ENCODE measurements at regions not wholly inside any gene's neighbourhood (a gene's known extent, or its start where the extent isn't known, plus 50 kb on each side); places are given as distances from the start of the nearest gene placed in this dataset.

GRCh38 chr5:30809933-30810332 lies 383.6 kb upstream of the CDH6 start:
- H3K4me1 ChIP-seq (ENCODE audit: control insufficient read depth, insufficient read depth, low read length) = no peaks in the 10 kb centered on the region
- no peaks in the 10 kb centered on the region for H3K9me3 ChIP-seq (ENCODE audit: control insufficient read depth, insufficient read depth, low read length)
- no peaks in the 10 kb centered on the region for H3K27me3 ChIP-seq (ENCODE audit: control insufficient read depth, insufficient read depth, low read length)
- no peaks in the 10 kb centered on the region for H3K36me3 ChIP-seq (ENCODE audit: control insufficient read depth, insufficient read depth, low read length)
- no CpG with 5 or more reads among the region's 1 CpG for WGBS (ENCODE audit: insufficient coverage)
- H3K27ac ChIP-seq (ENCODE audit: low read depth, low read length) = no peak overlapping the region
- peak in 1 of 6 donors; percentile 53 for DNase-seq (ENCODE audit: low read depth in 4 of 6, low spot score in 6 of 6)
- H3K4me3 ChIP-seq (ENCODE audit: low read depth, low read length) = no peak overlapping the region

- Histone ChIP-seq H3K9me3 (ENCODE audit: control insufficient read depth, insufficient read depth, low read length) (no peaks in the 10 kb centered on the region), H3K4me3 (ENCODE audit: low read depth, low read length) (no peak overlapping the region), H3K27ac (ENCODE audit: low read depth, low read length) (no peak overlapping the region), H3K27me3 (ENCODE audit: control insufficient read depth, insufficient read depth, low read length) (no peaks in the 10 kb centered on the region), H3K4me1 (ENCODE audit: control insufficient read depth, insufficient read depth, low read length) (no peaks in the 10 kb centered on the region), H3K36me3 (ENCODE audit: control insufficient read depth, insufficient read depth, low read length) (no peaks in the 10 kb centered on the region)
- WGBS (ENCODE audit: insufficient coverage) = 90% methylated on average over 2 of the region's 2 CpGs
- peak in 1 of 6 donors; percentile 22 for DNase-seq (ENCODE audit: low read depth in 4 of 6, low spot score in 6 of 6)
These were observed 384.5 kb upstream of the CDH6 start for GRCh38 chr5:30808996-30809395.

DNA sequence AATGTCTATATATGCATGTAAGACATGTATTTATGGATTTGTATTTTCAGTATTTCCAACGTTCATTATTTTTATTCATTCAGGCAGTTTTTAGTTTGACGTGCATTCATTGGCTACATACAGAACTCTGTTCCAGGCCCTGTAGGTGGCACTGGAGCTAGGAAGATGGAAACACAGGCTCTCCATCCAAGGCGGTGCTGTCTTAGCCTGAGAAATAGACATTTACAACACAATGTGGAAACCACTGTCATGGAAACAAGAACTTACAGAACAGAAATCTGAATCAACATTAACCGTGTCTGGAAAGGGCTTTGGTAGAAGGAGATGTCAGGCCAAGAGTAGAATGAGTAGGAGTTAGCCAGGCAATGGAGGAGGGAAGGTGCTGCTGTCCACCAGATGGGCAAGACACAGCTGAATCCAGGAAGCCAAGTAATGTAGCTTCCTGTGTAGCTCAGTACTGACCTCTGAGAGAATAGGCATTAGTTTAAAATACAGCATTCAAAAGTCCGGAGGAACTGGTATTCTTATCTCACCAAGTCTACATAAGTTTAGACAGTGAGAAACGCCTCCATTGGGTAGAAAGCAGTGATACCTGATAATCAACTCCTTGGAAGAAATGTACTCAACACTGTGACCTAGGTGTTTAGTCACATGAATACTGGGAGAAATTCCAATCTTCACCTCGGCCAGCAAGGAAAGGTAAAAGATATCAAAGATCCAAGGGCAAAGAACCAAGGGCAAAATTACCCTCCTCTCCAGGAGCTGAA lies 388.6 kb upstream of the CDH6 start:
- Histone ChIP-seq H3K27ac (ENCODE audit: low read depth, low read length) (no peak overlapping the region), H3K9me3 (ENCODE audit: control insufficient read depth, insufficient read depth, low read length) (no peaks in the 10 kb centered on the region), H3K36me3 (ENCODE audit: control insufficient read depth, insufficient read depth, low read length) (no peaks in the 10 kb centered on the region), H3K27me3 (ENCODE audit: control insufficient read depth, insufficient read depth, low read length) (no peaks in the 10 kb centered on the region), H3K4me3 (ENCODE audit: low read depth, low read length) (no peak overlapping the region), H3K4me1 (ENCODE audit: control insufficient read depth, insufficient read depth, low read length) (no peaks in the 10 kb centered on the region)
- no CpG with 5 or more reads among the region's 7 CpGs for WGBS (ENCODE audit: insufficient coverage)
- peak in 2 of 6 donors; percentile 46 to 58 for DNase-seq (ENCODE audit: low read depth in 4 of 6, low spot score in 6 of 6)

- Histone ChIP-seq H3K4me1 (ENCODE audit: control insufficient read depth, insufficient read depth, low read length) (no peaks in the 10 kb centered on the region), H3K27ac (ENCODE audit: low read depth, low read length) (no peak overlapping the region), H3K9me3 (ENCODE audit: control insufficient read depth, insufficient read depth, low read length) (no peaks in the 10 kb centered on the region), H3K36me3 (ENCODE audit: control insufficient read depth, insufficient read depth, low read length) (no peaks in the 10 kb centered on the region), H3K27me3 (ENCODE audit: control insufficient read depth, insufficient read depth, low read length) (no peaks in the 10 kb centered on the region), H3K4me3 (ENCODE audit: low read depth, low read length) (no peak overlapping the region)
- 94% methylated on average over 2 of the region's 5 CpGs for WGBS (ENCODE audit: insufficient coverage)
- DNase-seq (ENCODE audit: low read depth in 4 of 6, low spot score in 6 of 6) = no peak
These were observed 390.4 kb upstream of the CDH6 start for GRCh38 chr5:30802961-30803705.

DNA sequence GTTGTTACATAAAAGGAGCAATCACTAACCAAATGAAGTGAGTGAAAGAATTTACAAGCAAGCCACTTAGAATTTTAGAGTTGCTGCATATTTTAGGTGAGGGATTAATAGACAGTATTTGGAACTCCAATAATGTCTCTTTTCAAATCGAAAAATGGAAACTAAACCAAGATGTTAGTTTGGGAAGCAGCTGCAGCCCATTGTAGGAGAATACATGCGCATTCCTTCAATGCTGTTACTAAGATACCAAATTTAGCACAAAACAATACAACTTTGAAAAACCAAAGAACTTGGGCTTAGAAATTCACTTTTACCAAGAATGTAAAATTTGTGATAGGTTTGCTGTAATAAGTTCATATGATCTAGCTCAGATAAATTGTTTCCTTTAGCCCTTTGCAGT lies 411.8 kb upstream of the CDH6 start:
- H3K27ac ChIP-seq (ENCODE audit: low read depth, low read length) = no peak overlapping the region
- no peaks in the 10 kb centered on the region for H3K27me3 ChIP-seq (ENCODE audit: control insufficient read depth, insufficient read depth, low read length)
- H3K4me3 ChIP-seq (ENCODE audit: low read depth, low read length) = no peak overlapping the region
- no CpG with 5 or more reads among the region's 2 CpGs for WGBS (ENCODE audit: insufficient coverage)
- H3K9me3 ChIP-seq (ENCODE audit: control insufficient read depth, insufficient read depth, low read length) = no peaks in the 10 kb centered on the region
- H3K36me3 ChIP-seq (ENCODE audit: control insufficient read depth, insufficient read depth, low read length) = no peaks in the 10 kb centered on the region
- DNase-seq (ENCODE audit: low read depth in 4 of 6, low spot score in 6 of 6) = no peak
- H3K4me1 ChIP-seq (ENCODE audit: control insufficient read depth, insufficient read depth, low read length) = no peaks in the 10 kb centered on the region

DNA sequence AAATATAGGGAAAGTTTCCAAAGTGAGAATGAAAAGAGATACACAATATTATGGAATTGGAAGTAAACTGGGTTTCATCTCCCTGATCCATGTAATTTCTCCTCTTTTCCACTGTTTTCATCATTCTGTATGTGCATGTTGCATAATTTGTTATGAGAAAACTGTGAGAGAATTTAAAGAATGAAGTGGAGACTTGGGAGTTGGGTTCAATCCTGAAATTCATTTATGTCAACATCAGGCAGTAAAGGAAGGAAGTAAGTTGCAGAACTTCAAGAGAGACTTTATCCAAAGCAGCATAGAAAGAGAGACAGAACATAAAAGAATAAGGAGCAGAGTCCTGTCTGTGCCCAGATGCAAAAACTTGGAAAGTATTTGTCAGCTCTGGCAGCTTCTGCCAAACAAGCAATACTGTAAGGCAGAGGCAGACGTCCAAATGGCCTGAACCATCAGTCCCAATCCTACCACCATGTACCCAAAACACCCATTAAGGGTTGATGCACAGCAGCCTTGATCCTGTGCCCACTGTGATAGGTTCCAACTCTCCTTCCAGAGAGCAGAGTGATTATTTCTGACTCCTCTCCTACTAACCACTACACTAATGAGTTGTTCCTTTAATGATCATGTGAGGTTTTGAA lies 425.3 kb upstream of the CDH6 start:
- Histone ChIP-seq H3K9me3 (ENCODE audit: control insufficient read depth, insufficient read depth, low read length) (no peaks in the 10 kb centered on the region), H3K36me3 (ENCODE audit: control insufficient read depth, insufficient read depth, low read length) (no peaks in the 10 kb centered on the region), H3K4me3 (ENCODE audit: low read depth, low read length) (no peak overlapping the region), H3K4me1 (ENCODE audit: control insufficient read depth, insufficient read depth, low read length) (no peaks in the 10 kb centered on the region), H3K27me3 (ENCODE audit: control insufficient read depth, insufficient read depth, low read length) (no peaks in the 10 kb centered on the region), H3K27ac (ENCODE audit: low read depth, low read length) (no peak overlapping the region)
- WGBS (ENCODE audit: insufficient coverage) = 13% methylated on average over 1 of the region's 1 CpG
- DNase-seq (ENCODE audit: low read depth in 4 of 6, low spot score in 6 of 6) = peak in 5 of 6 donors; percentile 1 to 64 (median 9)

- WGBS (ENCODE audit: insufficient coverage) = no CpG with 5 or more reads among the region's 2 CpGs
- peak in 2 of 6 donors; percentile 22 to 52 for DNase-seq (ENCODE audit: low read depth in 4 of 6, low spot score in 6 of 6)
- H3K27ac ChIP-seq (ENCODE audit: low read depth, low read length) = no peak overlapping the region
- no peaks in the 10 kb centered on the region for H3K36me3 ChIP-seq (ENCODE audit: control insufficient read depth, insufficient read depth, low read length)
- H3K4me3 ChIP-seq (ENCODE audit: low read depth, low read length) = no peak overlapping the region
- no peaks in the 10 kb centered on the region for H3K27me3 ChIP-seq (ENCODE audit: control insufficient read depth, insufficient read depth, low read length)
- H3K9me3 ChIP-seq (ENCODE audit: control insufficient read depth, insufficient read depth, low read length) = no peaks in the 10 kb centered on the region
- H3K4me1 ChIP-seq (ENCODE audit: control insufficient read depth, insufficient read depth, low read length) = no peaks in the 10 kb centered on the region
These were observed 427.8 kb upstream of the CDH6 start for GRCh38 chr5:30765706-30766105.

GRCh38 chr5:30765227-30765626 lies 428.3 kb upstream of the CDH6 start:
- DNase-seq (ENCODE audit: low read depth in 4 of 6, low spot score in 6 of 6) = peak in 1 of 6 donors; percentile 3
- no peaks in the 10 kb centered on the region for H3K36me3 ChIP-seq (ENCODE audit: control insufficient read depth, insufficient read depth, low read length)
- no peaks in the 10 kb centered on the region for H3K4me1 ChIP-seq (ENCODE audit: control insufficient read depth, insufficient read depth, low read length)
- H3K27me3 ChIP-seq (ENCODE audit: control insufficient read depth, insufficient read depth, low read length) = no peaks in the 10 kb centered on the region
- no peak overlapping the region for H3K27ac ChIP-seq (ENCODE audit: low read depth, low read length)
- no CpG with 5 or more reads among the region's 2 CpGs for WGBS (ENCODE audit: insufficient coverage)
- H3K9me3 ChIP-seq (ENCODE audit: control insufficient read depth, insufficient read depth, low read length) = no peaks in the 10 kb centered on the region
- H3K4me3 ChIP-seq (ENCODE audit: low read depth, low read length) = no peak overlapping the region

- no peaks in the 10 kb centered on the region for H3K36me3 ChIP-seq (ENCODE audit: control insufficient read depth, insufficient read depth, low read length)
- no CpG with 5 or more reads among the region's 1 CpG for WGBS (ENCODE audit: insufficient coverage)
- DNase-seq (ENCODE audit: low read depth in 4 of 6, low spot score in 6 of 6) = no peak
These were observed 428.8 kb upstream of the CDH6 start for GRCh38 chr5:30764704-30765103.

More at GRCh38 chr5:30764704-30765103, 428.8 kb upstream of the CDH6 start:
- H3K4me3 ChIP-seq (ENCODE audit: low read depth, low read length) = no peak overlapping the region
- H3K27me3 ChIP-seq (ENCODE audit: control insufficient read depth, insufficient read depth, low read length) = no peaks in the 10 kb centered on the region
- no peaks in the 10 kb centered on the region for H3K9me3 ChIP-seq (ENCODE audit: control insufficient read depth, insufficient read depth, low read length)
- H3K4me1 ChIP-seq (ENCODE audit: control insufficient read depth, insufficient read depth, low read length) = no peaks in the 10 kb centered on the region
- H3K27ac ChIP-seq (ENCODE audit: low read depth, low read length) = no peak overlapping the region

Data from spinal cord (tissue), 9 donors.